ENCODE measurements at regions not wholly inside any gene's neighbourhood (a gene's known extent, or its start where the extent isn't known, plus 50 kb on each side); places are given as distances from the start of the nearest gene placed in this dataset.

- RAD21 ChIA-PET (ENCODE audit: low non-redundant PET in 1 of 2, low total read pairs in 2 of 2, uncharacterized antibody in 2 of 2, unreplicated experiment in 2 of 2), result no interaction called here
- DNase-seq (ENCODE audit: low read depth, low spot score) (no peak), ATAC-seq (no peak)
- Histone ChIP-seq H3K4me2 (ENCODE audit: low read length) (no peak overlapping the region), H3K27ac (ENCODE audit: low read depth, low read length) (no peak overlapping the region), H3K79me2 (ENCODE audit: insufficient read depth, low read length) (no peaks in the 10 kb centered on the region), H3K9ac (ENCODE audit: low read length) (no peak overlapping the region), H3K36me3 (ENCODE audit: control insufficient read depth in 1 of 2, insufficient read depth in 2 of 2, low read length in 2 of 2) (no peaks in the 10 kb centered on the region), H3K9me3 (ENCODE audit: control insufficient read depth in 1 of 2, insufficient read depth in 1 of 2, low read depth in 1 of 2, low read length in 2 of 2) (no peaks in the 10 kb centered on the region), H3K27me3 (ENCODE audit: insufficient read depth, low read length) (peaks cover 23% of the 10 kb centered on the region; the same call in 1 of the 2 replicates), H3K4me3 (replicated peaks in 1 of 2; ENCODE audit: low read depth in 1 of 2, low read length in 2 of 2) (no peak overlapping the region), H3K9me2 (ENCODE audit: insufficient read depth) (no peaks in the 10 kb centered on the region), H2AFZ (ENCODE audit: low read depth, low read length, poor library complexity, severe bottlenecking) (no peak overlapping the region), H3K4me1 (ENCODE audit: control insufficient read depth in 1 of 2, insufficient read depth in 2 of 2, low read length in 2 of 2) (no peaks in the 10 kb centered on the region), H4K20me1 (ENCODE audit: insufficient read depth) (no peaks in the 10 kb centered on the region)
- intact Hi-C loops (cut with micrococcal nuclease), result no loop called here
- BruUV-seq (replicated peaks), result no TSS peak
- POLR2A ChIA-PET, result no interaction called here
- CTCF ChIA-PET, result no interaction called here
- TF ChIP-seq JUND (IDR thresholded peaks at IDR 0.05), result no peak
- TF ChIP-seq RAD21 (IDR thresholded peaks at IDR 0.05; ENCODE audit: low read depth), result no peak
- TF ChIP-seq MAX (IDR thresholded peaks at IDR 0.05), result no peak
- TF ChIP-seq REST (IDR thresholded peaks at IDR 0.05; ENCODE audit: low read depth), result no peak
- no peak for TF ChIP-seq SIN3A (IDR thresholded peaks at IDR 0.05; ENCODE audit: low read depth)
- no peak for TF ChIP-seq TCF7L2 (IDR thresholded peaks at IDR 0.05; ENCODE audit: borderline replicate concordance, extremely low read depth, insufficient read depth, insufficient read length)
- no peak for TF ChIP-seq EGR1 (IDR thresholded peaks at IDR 0.05; ENCODE audit: low read depth)
- TF ChIP-seq FOSL1 (IDR thresholded peaks at IDR 0.05; ENCODE audit: low read depth), result no peak
- no peak for TF ChIP-seq CBX3 (IDR thresholded peaks at IDR 0.05; ENCODE audit: low read depth)
Measured at GRCh38 chr1:29830916-29831315, 594.6 kb downstream of the PTPRU start.

Data from HCT116 (cell line).